ENCODE measurements at regions not wholly inside any gene's neighbourhood (a gene's known extent, or its start where the extent isn't known, plus 50 kb on each side); places are given as distances from the start of the nearest gene placed in this dataset.

- Histone ChIP-seq H3T11ph (ENCODE audit: low read length) (no peak overlapping the region), H4K91ac (ENCODE audit: insufficient read length, low read depth, low read length) (no peak overlapping the region), H4K5ac (ENCODE audit: insufficient read length, low read depth, low read length) (no peak overlapping the region), H3K79me2 (ENCODE audit: insufficient read depth, low read length) (no peaks in the 10 kb centered on the region), H3K27me3 (ENCODE audit: insufficient read depth, low read length) (no peaks in the 10 kb centered on the region), H3K4ac (ENCODE audit: low read depth, low read length) (no peak overlapping the region), H3K18ac (ENCODE audit: insufficient read length, low read depth, low read length) (no peak overlapping the region), H2BK5ac (ENCODE audit: insufficient read length, low read length) (no peak overlapping the region), H3K14ac (ENCODE audit: insufficient read depth, low read length) (no peak overlapping the region), H3K56ac (ENCODE audit: insufficient read length, low read depth, low read length) (no peak overlapping the region), H2BK120ac (ENCODE audit: low read depth, low read length, poor library complexity, severe bottlenecking) (no peak overlapping the region), H3K27ac (ENCODE audit: insufficient read length, low read depth, low read length) (no peak overlapping the region), H3K4me2 (ENCODE audit: insufficient read depth, insufficient read length, low read length) (no peak overlapping the region), H3K9ac (ENCODE audit: extremely low read depth, insufficient read length, low read length) (no peak overlapping the region), H3K23ac (ENCODE audit: insufficient read length, low read depth, low read length) (no peak overlapping the region), H4K20me1 (ENCODE audit: control insufficient read depth, insufficient read depth, insufficient read length) (no peaks in the 10 kb centered on the region), H2AFZ (ENCODE audit: low read length) (no peak overlapping the region), H2BK20ac (ENCODE audit: low read depth, low read length, poor library complexity, severe bottlenecking) (no peak overlapping the region), H2BK12ac (ENCODE audit: insufficient read length, low read depth, low read length) (no peak overlapping the region), H2BK15ac (ENCODE audit: low read depth, low read length) (no peak overlapping the region), H2AK5ac (ENCODE audit: insufficient read length, low read length) (no peak overlapping the region), H3K23me2 (ENCODE audit: insufficient read length, low read depth, low read length, poor library complexity, severe bottlenecking) (no peaks in the 10 kb centered on the region), H3K4me1 (ENCODE audit: insufficient read depth, low read length) (peaks cover 1% of the 10 kb centered on the region; the same call in 1 of the 2 replicates), H3K79me1 (ENCODE audit: insufficient read depth, low read depth, low read length, poor library complexity, severe bottlenecking) (no peaks in the 10 kb centered on the region), H4K8ac (replicated peaks; ENCODE audit: insufficient read length, low read depth, low read length) (no peak overlapping the region), H3K9me3 (ENCODE audit: control insufficient read depth, low read depth, low read length) (no peaks in the 10 kb centered on the region)
- Mint-ChIP-seq H3K4me3 (no peak overlapping the region), H3K4me1 (peaks cover 12 to 18% of the 10 kb centered on the region in 2 experiments), H3K36me3 (ENCODE audit: insufficient read depth in 1 of 3, low read depth in 3 of 3) (no peaks in the 10 kb centered on the region), H3K27me3 (ENCODE audit: low read depth) (no peaks in the 10 kb centered on the region; the same call in 1 of the 2 replicates), H3K27ac (no peak overlapping the region), H3K9me3 (no peaks in the 10 kb centered on the region)
- DNase-seq = no peak
- TF ChIP-seq CTCF (conservative IDR thresholded peaks at IDR 0.05) = no peak
- no CpG with 5 or more reads among the region's 5 CpGs for WGBS (ENCODE audit: extremely low coverage, insufficient read length, low lambda C conversion rate)
Measured at GRCh38 chr1:224512600-224513151, 78.1 kb upstream of the WDR26 start.

Data from H9 (cell line).